ENCODE measurements at regions not wholly inside any gene's neighbourhood (a gene's known extent, or its start where the extent isn't known, plus 50 kb on each side); places are given as distances from the start of the nearest gene placed in this dataset.
"Not testable (repeated sequence)": the region's sequence is repeated elsewhere in the genome, so short reads cannot be mapped to it uniquely, and the experiment has no call there.

GRCh38 chr2:56583796-56584315 lies 400.1 kb downstream of the CCDC85A start:
- Mint-ChIP-seq H3K36me3 (ENCODE audit: low read depth) (peaks cover 10% of the 10 kb centered on the region; the same call in 1 of the 2 replicates), H3K9me3 (peaks cover 6% of the 10 kb centered on the region; the same call in 1 of the 2 replicates), H3K4me3 (no peak overlapping the region), H3K27me3 (ENCODE audit: insufficient read depth) (no peaks in the 10 kb centered on the region), H3K27ac (peak overlapping the region; percentile 70), H3K4me1 (ENCODE audit: low read depth) (peaks cover 80% of the 10 kb centered on the region)
- DNase-seq: no peak
- TF ChIP-seq CTCF (IDR thresholded peaks at IDR 0.05): no peak

GRCh38 chr2:56587456-56587855 lies 403.7 kb downstream of the CCDC85A start:
- DNase-seq: no peak
- H3K9me3 Mint-ChIP-seq: no peaks in the 10 kb centered on the region
- peaks cover 3% of the 10 kb centered on the region; the same call in 1 of the 2 replicates for H3K36me3 Mint-ChIP-seq (ENCODE audit: low read depth)

GRCh38 chr2:56589194-56589593 lies 405.4 kb downstream of the CCDC85A start:
- H3K9me3 Mint-ChIP-seq: no peaks in the 10 kb centered on the region
- DNase-seq: no peak
- H3K4me3 Mint-ChIP-seq: peak overlapping the region; percentile 0; the same call in 1 of the 2 replicates
- H3K4me1 Mint-ChIP-seq (ENCODE audit: low read depth): peaks cover 74% of the 10 kb centered on the region
- peak overlapping the region; percentile 12; the same call in 1 of the 2 replicates for H3K27ac Mint-ChIP-seq
- H3K27me3 Mint-ChIP-seq (ENCODE audit: insufficient read depth): no peaks in the 10 kb centered on the region
- no peaks in the 10 kb centered on the region; the same call in 1 of the 2 replicates for H3K36me3 Mint-ChIP-seq (ENCODE audit: low read depth)
- no peak for TF ChIP-seq CTCF (IDR thresholded peaks at IDR 0.05)

More at GRCh38 chr2:56587456-56587855, 403.7 kb downstream of the CCDC85A start:
- Mint-ChIP-seq H3K27me3 (ENCODE audit: insufficient read depth) (no peaks in the 10 kb centered on the region), H3K4me3 (peak overlapping the region; percentile 28; the same call in 1 of the 2 replicates), H3K27ac (peak overlapping the region; percentile 49), H3K4me1 (ENCODE audit: low read depth) (peaks cover 73% of the 10 kb centered on the region)
- no peak for TF ChIP-seq CTCF (IDR thresholded peaks at IDR 0.05)

- Mint-ChIP-seq H3K36me3 (ENCODE audit: low read depth) (peaks cover 5% of the 10 kb centered on the region), H3K27ac (peak overlapping the region; percentile 36; the same call in 1 of the 2 replicates), H3K27me3 (ENCODE audit: insufficient read depth) (no peaks in the 10 kb centered on the region), H3K4me1 (ENCODE audit: low read depth) (peaks cover 74% of the 10 kb centered on the region), H3K4me3 (0 out of 2 replicates have a peak overlapping the region, but pooled peaks have one; percentile 0), H3K9me3 (no peaks in the 10 kb centered on the region)
- TF ChIP-seq CTCF (IDR thresholded peaks at IDR 0.05): no peak
- DNase-seq: no peak
Measured at GRCh38 chr2:56589835-56590234, 406.0 kb downstream of the CCDC85A start.

- Mint-ChIP-seq H3K9me3 (no peaks in the 10 kb centered on the region), H3K4me3 (no peak overlapping the region)
- TF ChIP-seq CTCF (IDR thresholded peaks at IDR 0.05): no peak
Measured at GRCh38 chr2:56590611-56591010, 406.8 kb downstream of the CCDC85A start.

GRCh38 chr2:56606086-56606485 lies 422.3 kb downstream of the CCDC85A start:
- not testable (repeated sequence) for H3K4me3 Mint-ChIP-seq; H3K27ac Mint-ChIP-seq; H3K9me3 Mint-ChIP-seq; DNase-seq; H3K27me3 Mint-ChIP-seq (ENCODE audit: insufficient read depth)
- Mint-ChIP-seq H3K36me3 (ENCODE audit: low read depth) (peaks cover 29% of the 10 kb centered on the region; the same call in 1 of the 2 replicates), H3K4me1 (ENCODE audit: low read depth) (peaks cover 50% of the 10 kb centered on the region)

More at GRCh38 chr2:56590611-56591010, 406.8 kb downstream of the CCDC85A start:
- peak; percentile 28 for DNase-seq
- Mint-ChIP-seq H3K36me3 (ENCODE audit: low read depth) (peaks cover 9% of the 10 kb centered on the region), H3K27ac (peak overlapping the region; percentile 45; the same call in 1 of the 2 replicates), H3K27me3 (ENCODE audit: insufficient read depth) (no peaks in the 10 kb centered on the region), H3K4me1 (ENCODE audit: low read depth) (peaks cover 81% of the 10 kb centered on the region)

Data from HFFc6 (cell line).